HEK293 (cell line): ENCODE measurements at regions not wholly inside any gene's neighbourhood (a gene's known extent, or its start where the extent isn't known, plus 50 kb on each side); places are given as distances from the start of the nearest gene placed in this dataset.

Experiments
- CTCF ChIA-PET: fragments of 350-600 bp; formaldehyde crosslinking; extraction: SDS; loops from one replicate; lab custom pipeline; 2021; ENCODE audit warnings: antibody characterized with exemption; lab: Yijun Ruan, JAX
- POLR2A ChIA-PET: fragments of 300-600 bp; formaldehyde crosslinking; extraction: SDS; loops from one replicate; lab custom pipeline; 2020; ENCODE audit warnings: antibody characterized with exemption, inconsistent platforms; lab: Yijun Ruan, JAX
- H3K27ac ChIP-seq: fragments of 200-500 bp; sonication (Bioruptor generic); 2 replicates; pipeline ENCODE4 v1.5.1; 2014; ENCODE audit warnings: low read depth, low read length, control low read depth, inconsistent platforms; ENCODE audit errors: extremely low read depth
- H3K36me3 ChIP-seq, 2 experiments: fragments of 200-500 bp in 1 of 2; sonication (Bioruptor generic) in 1 of 2; 1 replicate in 1 of 2; 2 replicates in 1 of 2; pipeline ENCODE4 v1.5.1; 2014 to 2017; ENCODE audit warnings: inconsistent platforms in 2 of 2, low read length in 2 of 2; ENCODE audit not compliant: control insufficient read depth in 2 of 2, insufficient read depth in 1 of 2
- H3K4me1 ChIP-seq: fragments of 200-500 bp; sonication (Bioruptor generic); 2 replicates; pipeline ENCODE4 v1.5.1; 2014; ENCODE audit warnings: mild to moderate bottlenecking, low read length, inconsistent platforms; ENCODE audit not compliant: control insufficient read depth, insufficient read depth
- H3K4me3 ChIP-seq: 2 replicates; pipeline ENCODE4 v1.5.1; 2011; ENCODE audit warnings: low read depth, mild to moderate bottlenecking, control low read depth, low read length, moderate library complexity
- H3K9me3 ChIP-seq: fragments of 200-500 bp; sonication (Bioruptor generic); 2 replicates; pipeline ENCODE4 v1.5.1; 2014; ENCODE audit warnings: low read depth, low read length, inconsistent platforms; ENCODE audit not compliant: control insufficient read depth, insufficient read depth
- PATZ1 ChIP-seq: fragments of 450-650 bp; formaldehyde crosslinking; IDR thresholded peaks from 2 replicates; pipeline ENCODE4 v1.5.1; 2016; ENCODE audit warnings: missing biosample characterization, missing genetic modification characterization
- SCRT1 ChIP-seq: fragments of 450-650 bp; formaldehyde crosslinking; IDR thresholded peaks from 2 replicates; pipeline ENCODE4 v1.5.1; 2016; ENCODE audit warnings: missing biosample characterization, missing genetic modification characterization, borderline replicate concordance
- WT1 ChIP-seq: fragments of 450-650 bp; formaldehyde crosslinking; IDR thresholded peaks from 2 replicates; pipeline ENCODE4 v1.5.1; 2016; ENCODE audit warnings: missing biosample characterization, missing genetic modification characterization
- ZBTB49 ChIP-seq: fragments of 450-650 bp; formaldehyde crosslinking; IDR thresholded peaks from 2 replicates; pipeline ENCODE4 v1.5.1; 2016; ENCODE audit warnings: missing biosample characterization, missing genetic modification characterization, low read depth
- ZFP3 ChIP-seq: fragments of 450-650 bp; formaldehyde crosslinking; IDR thresholded peaks from 2 replicates; pipeline ENCODE4 v1.5.1; 2016; ENCODE audit warnings: low read depth, missing biosample characterization, missing genetic modification characterization
- ZNF157 ChIP-seq: fragments of 450-650 bp; formaldehyde crosslinking; IDR thresholded peaks from 2 replicates; pipeline ENCODE4 v1.5.1; 2016; ENCODE audit warnings: missing biosample characterization, missing genetic modification characterization
- ZNF169 ChIP-seq: fragments of 450-650 bp; formaldehyde crosslinking; IDR thresholded peaks from 2 replicates; pipeline ENCODE4 v1.5.1; 2016; ENCODE audit warnings: missing biosample characterization, missing genetic modification characterization
- ZNF18 ChIP-seq: fragments of 450-650 bp; formaldehyde crosslinking; IDR thresholded peaks from 2 replicates; pipeline ENCODE4 v1.5.1; 2016; ENCODE audit warnings: missing biosample characterization, missing genetic modification characterization
- ZNF239 ChIP-seq: fragments of 450-650 bp; formaldehyde crosslinking; IDR thresholded peaks from 2 replicates; pipeline ENCODE4 v1.5.1; 2016; ENCODE audit warnings: missing biosample characterization, missing genetic modification characterization
- ZNF324 ChIP-seq: fragments of 450-650 bp; formaldehyde crosslinking; IDR thresholded peaks from 2 replicates; pipeline ENCODE4 v1.5.1; 2016; ENCODE audit warnings: missing biosample characterization, missing genetic modification characterization
- ZNF560 ChIP-seq: fragments of 450-650 bp; formaldehyde crosslinking; IDR thresholded peaks from 2 replicates; pipeline ENCODE4 v1.5.1; 2017; ENCODE audit warnings: missing biosample characterization, missing genetic modification characterization, borderline replicate concordance
- ZNF830 ChIP-seq: fragments of 450-650 bp; IDR thresholded peaks from 2 replicates; pipeline ENCODE4 v1.5.0; 2018; ENCODE audit warnings: missing biosample characterization, missing genetic modification characterization, low read depth, mild to moderate bottlenecking, moderate library complexity
- TF ChIP-seq, protein P1 (sequence below): fragments of 450-650 bp; formaldehyde crosslinking; IDR thresholded peaks from 2 replicates; pipeline ENCODE4 v1.5.1; 2016; ENCODE audit warnings: missing biosample characterization, missing genetic modification characterization
- TF ChIP-seq, protein P2 (sequence below): fragments of 450-650 bp; IDR thresholded peaks from 2 replicates; pipeline ENCODE4 v1.5.1; 2018; ENCODE audit warnings: missing biosample characterization, missing genetic modification characterization
- TF ChIP-seq, protein P3 (sequence below): fragments of 450-650 bp; IDR thresholded peaks from 2 replicates; pipeline ENCODE4 v1.5.1; 2018; ENCODE audit warnings: missing biosample characterization, mild to moderate bottlenecking, missing genetic modification characterization

DNA sequence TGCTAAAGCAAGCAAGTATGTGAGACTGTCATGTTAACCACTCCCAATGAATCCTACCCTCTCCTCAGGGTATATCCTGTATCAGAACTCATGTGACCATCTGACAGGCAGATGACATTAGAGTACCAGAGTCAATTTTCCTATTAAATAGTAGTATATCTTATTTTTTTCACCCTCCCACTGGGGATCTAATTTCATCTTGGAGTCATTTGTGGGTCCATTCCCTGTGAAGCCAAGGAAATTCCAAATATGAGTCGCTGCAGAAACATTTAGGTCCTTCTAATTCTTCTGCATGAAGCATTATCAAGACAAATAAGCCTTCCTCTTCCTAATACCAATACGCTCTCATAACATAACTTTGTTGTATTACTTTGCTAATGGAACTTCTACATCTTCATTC, 52.2 kb upstream of the BLTP1 start:
- ChIA-PET CTCF (interaction anchor here (1.0 kb wide), 1 partner anchor 8 kb away, joined by 4 read pairs; no protein-coding TSS in a partner anchor), POLR2A (no interaction called here)
- Histone ChIP-seq H3K9me3 (no peaks in the 10 kb centered on the region), H3K4me1 (no peaks in the 10 kb centered on the region), H3K36me3 (no peaks in the 10 kb centered on the region), H3K4me3 (no peak overlapping the region), H3K27ac (no peak overlapping the region)
- TF ChIP-seq ZNF324 (tag by site-specific recombination), result no peak
- TF ChIP-seq, protein P1, sequence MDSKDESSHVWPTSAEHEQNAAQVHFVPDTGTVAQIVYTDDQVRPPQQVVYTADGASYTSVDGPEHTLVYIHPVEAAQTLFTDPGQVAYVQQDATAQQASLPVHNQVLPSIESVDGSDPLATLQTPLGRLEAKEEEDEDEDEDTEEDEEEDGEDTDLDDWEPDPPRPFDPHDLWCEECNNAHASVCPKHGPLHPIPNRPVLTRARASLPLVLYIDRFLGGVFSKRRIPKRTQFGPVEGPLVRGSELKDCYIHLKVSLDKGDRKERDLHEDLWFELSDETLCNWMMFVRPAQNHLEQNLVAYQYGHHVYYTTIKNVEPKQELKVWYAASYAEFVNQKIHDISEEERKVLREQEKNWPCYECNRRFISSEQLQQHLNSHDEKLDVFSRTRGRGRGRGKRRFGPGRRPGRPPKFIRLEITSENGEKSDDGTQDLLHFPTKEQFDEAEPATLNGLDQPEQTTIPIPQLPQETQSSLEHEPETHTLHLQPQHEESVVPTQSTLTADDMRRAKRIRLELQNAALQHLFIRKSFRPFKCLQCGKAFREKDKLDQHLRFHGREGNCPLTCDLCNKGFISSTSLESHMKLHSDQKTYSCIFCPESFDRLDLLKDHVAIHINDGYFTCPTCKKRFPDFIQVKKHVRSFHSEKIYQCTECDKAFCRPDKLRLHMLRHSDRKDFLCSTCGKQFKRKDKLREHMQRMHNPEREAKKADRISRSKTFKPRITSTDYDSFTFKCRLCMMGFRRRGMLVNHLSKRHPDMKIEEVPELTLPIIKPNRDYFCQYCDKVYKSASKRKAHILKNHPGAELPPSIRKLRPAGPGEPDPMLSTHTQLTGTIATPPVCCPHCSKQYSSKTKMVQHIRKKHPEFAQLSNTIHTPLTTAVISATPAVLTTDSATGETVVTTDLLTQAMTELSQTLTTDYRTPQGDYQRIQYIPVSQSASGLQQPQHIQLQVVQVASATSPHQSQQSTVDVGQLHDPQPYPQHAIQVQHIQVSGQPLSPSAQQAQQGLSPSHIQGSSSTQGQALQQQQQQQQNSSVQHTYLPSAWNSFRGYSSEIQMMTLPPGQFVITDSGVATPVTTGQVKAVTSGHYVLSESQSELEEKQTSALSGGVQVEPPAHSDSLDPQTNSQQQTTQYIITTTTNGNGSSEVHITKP (tag by site-specific recombination), result no peak
- TF ChIP-seq ZFP3 (tag by site-specific recombination), result no peak
- TF ChIP-seq ZNF157 (tag by site-specific recombination), result no peak
- TF ChIP-seq ZNF169 (tag by site-specific recombination), result no peak
- no peak for TF ChIP-seq ZNF560 (tag by site-specific recombination)
- no peak for TF ChIP-seq WT1 (tag by site-specific recombination)
- TF ChIP-seq ZNF830 (tag by site-specific recombination), result no peak
- no peak for TF ChIP-seq ZBTB49 (tag by site-specific recombination)
- TF ChIP-seq, protein P2, sequence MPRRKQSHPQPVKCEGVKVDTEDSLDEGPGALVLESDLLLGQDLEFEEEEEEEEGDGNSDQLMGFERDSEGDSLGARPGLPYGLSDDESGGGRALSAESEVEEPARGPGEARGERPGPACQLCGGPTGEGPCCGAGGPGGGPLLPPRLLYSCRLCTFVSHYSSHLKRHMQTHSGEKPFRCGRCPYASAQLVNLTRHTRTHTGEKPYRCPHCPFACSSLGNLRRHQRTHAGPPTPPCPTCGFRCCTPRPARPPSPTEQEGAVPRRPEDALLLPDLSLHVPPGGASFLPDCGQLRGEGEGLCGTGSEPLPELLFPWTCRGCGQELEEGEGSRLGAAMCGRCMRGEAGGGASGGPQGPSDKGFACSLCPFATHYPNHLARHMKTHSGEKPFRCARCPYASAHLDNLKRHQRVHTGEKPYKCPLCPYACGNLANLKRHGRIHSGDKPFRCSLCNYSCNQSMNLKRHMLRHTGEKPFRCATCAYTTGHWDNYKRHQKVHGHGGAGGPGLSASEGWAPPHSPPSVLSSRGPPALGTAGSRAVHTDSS (tag by site-specific recombination), result no peak
- no peak for TF ChIP-seq ZNF239
- no peak for TF ChIP-seq SCRT1 (tag by site-specific recombination)

GRCh38 chr4:122091836-122092405, 60.2 kb upstream of the BLTP1 start:
- Histone ChIP-seq H3K27ac (no peak overlapping the region), H3K4me1 (no peaks in the 10 kb centered on the region), H3K9me3 (no peaks in the 10 kb centered on the region), H3K4me3 (no peak overlapping the region), H3K36me3 (no peaks in the 10 kb centered on the region)
- POLR2A ChIA-PET, result no interaction called here
- CTCF ChIA-PET, result interaction anchor here (0.8 kb wide), 1 partner anchor 9 kb away, joined by 4 read pairs; no protein-coding TSS in a partner anchor
- TF ChIP-seq PATZ1 (tag by site-specific recombination) (no peak), ZNF18 (no peak)
- TF ChIP-seq, protein P3, sequence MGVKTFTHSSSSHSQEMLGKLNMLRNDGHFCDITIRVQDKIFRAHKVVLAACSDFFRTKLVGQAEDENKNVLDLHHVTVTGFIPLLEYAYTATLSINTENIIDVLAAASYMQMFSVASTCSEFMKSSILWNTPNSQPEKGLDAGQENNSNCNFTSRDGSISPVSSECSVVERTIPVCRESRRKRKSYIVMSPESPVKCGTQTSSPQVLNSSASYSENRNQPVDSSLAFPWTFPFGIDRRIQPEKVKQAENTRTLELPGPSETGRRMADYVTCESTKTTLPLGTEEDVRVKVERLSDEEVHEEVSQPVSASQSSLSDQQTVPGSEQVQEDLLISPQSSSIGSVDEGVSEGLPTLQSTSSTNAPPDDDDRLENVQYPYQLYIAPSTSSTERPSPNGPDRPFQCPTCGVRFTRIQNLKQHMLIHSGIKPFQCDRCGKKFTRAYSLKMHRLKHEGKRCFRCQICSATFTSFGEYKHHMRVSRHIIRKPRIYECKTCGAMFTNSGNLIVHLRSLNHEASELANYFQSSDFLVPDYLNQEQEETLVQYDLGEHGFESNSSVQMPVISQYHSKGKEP (tag by site-specific recombination), result no peak
- TF ChIP-seq, all 188 proteins: peak for 0
